ENCODE measurements at regions not wholly inside any gene's neighbourhood (a gene's known extent, or its start where the extent isn't known, plus 50 kb on each side); places are given as distances from the start of the nearest gene placed in this dataset.

- no peak for FAIRE-seq
- TF ChIP-seq POLR2A (IDR thresholded peaks at IDR 0.05; ENCODE audit: low read depth, low read length) (no peak), POLR2AphosphoS5 (IDR thresholded peaks at IDR 0.05; ENCODE audit: low read depth, low read length) (no peak), TAF1 (IDR thresholded peaks at IDR 0.05; ENCODE audit: borderline replicate concordance, low read depth, low read length) (no peak)
- no peak for DNase-seq (ENCODE audit: insufficient read length)
Measured at GRCh38 chr13:32866921-32867320, 149.3 kb upstream of the KL start.

- no peak for FAIRE-seq
Measured at GRCh38 chr13:32877491-32877890, 138.7 kb upstream of the KL start.

GRCh38 chr13:32878163-32878562, 138.1 kb upstream of the KL start:
- DNase-seq (ENCODE audit: insufficient read length): no peak
- no peak for FAIRE-seq
- TF ChIP-seq POLR2A (IDR thresholded peaks at IDR 0.05; ENCODE audit: low read depth, low read length) (no peak), TAF1 (IDR thresholded peaks at IDR 0.05; ENCODE audit: borderline replicate concordance, low read depth, low read length) (no peak), POLR2AphosphoS5 (IDR thresholded peaks at IDR 0.05; ENCODE audit: low read depth, low read length) (no peak)

More at GRCh38 chr13:32877491-32877890, 138.7 kb upstream of the KL start:
- DNase-seq (ENCODE audit: insufficient read length): no peak
- TF ChIP-seq POLR2A (IDR thresholded peaks at IDR 0.05; ENCODE audit: low read depth, low read length) (no peak), POLR2AphosphoS5 (IDR thresholded peaks at IDR 0.05; ENCODE audit: low read depth, low read length) (no peak), TAF1 (IDR thresholded peaks at IDR 0.05; ENCODE audit: borderline replicate concordance, low read depth, low read length) (no peak)

GRCh38 chr13:32880636-32881035, 135.6 kb upstream of the KL start:
- DNase-seq (ENCODE audit: insufficient read length) (no peak), FAIRE-seq (no peak)
- TF ChIP-seq POLR2AphosphoS5 (IDR thresholded peaks at IDR 0.05; ENCODE audit: low read depth, low read length) (no peak), POLR2A (IDR thresholded peaks at IDR 0.05; ENCODE audit: low read depth, low read length) (no peak), TAF1 (IDR thresholded peaks at IDR 0.05; ENCODE audit: borderline replicate concordance, low read depth, low read length) (no peak)

- DNase-seq (ENCODE audit: insufficient read length) (no peak), FAIRE-seq (no peak)
Measured at GRCh38 chr13:32881074-32881776, 135.0 kb upstream of the KL start.

GRCh38 chr13:32881777-32882145, 134.5 kb upstream of the KL start:
- FAIRE-seq: no peak
- TF ChIP-seq POLR2A (IDR thresholded peaks at IDR 0.05; ENCODE audit: low read depth, low read length): no peak
- TF ChIP-seq POLR2AphosphoS5 (IDR thresholded peaks at IDR 0.05; ENCODE audit: low read depth, low read length): no peak
- TF ChIP-seq TAF1 (IDR thresholded peaks at IDR 0.05; ENCODE audit: borderline replicate concordance, low read depth, low read length): no peak
- no peak for DNase-seq (ENCODE audit: insufficient read length)

More at GRCh38 chr13:32881074-32881776, 135.0 kb upstream of the KL start:
- TF ChIP-seq TAF1 (IDR thresholded peaks at IDR 0.05; ENCODE audit: borderline replicate concordance, low read depth, low read length): no peak
- TF ChIP-seq POLR2AphosphoS5 (IDR thresholded peaks at IDR 0.05; ENCODE audit: low read depth, low read length): no peak
- no peak for TF ChIP-seq POLR2A (IDR thresholded peaks at IDR 0.05; ENCODE audit: low read depth, low read length)

GRCh38 chr13:32882691-32883090, 133.5 kb upstream of the KL start:
- no peak for DNase-seq (ENCODE audit: insufficient read length)
- TF ChIP-seq POLR2A (IDR thresholded peaks at IDR 0.05; ENCODE audit: low read depth, low read length) (no peak), TAF1 (IDR thresholded peaks at IDR 0.05; ENCODE audit: borderline replicate concordance, low read depth, low read length) (no peak), POLR2AphosphoS5 (IDR thresholded peaks at IDR 0.05; ENCODE audit: low read depth, low read length) (no peak)
- FAIRE-seq: no peak

GRCh38 chr13:32883474-32883873, 132.7 kb upstream of the KL start:
- FAIRE-seq (no peak), DNase-seq (ENCODE audit: insufficient read length) (no peak)
- TF ChIP-seq TAF1 (IDR thresholded peaks at IDR 0.05; ENCODE audit: borderline replicate concordance, low read depth, low read length) (no peak), POLR2AphosphoS5 (IDR thresholded peaks at IDR 0.05; ENCODE audit: low read depth, low read length) (no peak), POLR2A (IDR thresholded peaks at IDR 0.05; ENCODE audit: low read depth, low read length) (no peak)

GRCh38 chr13:32887617-32888016, 128.6 kb upstream of the KL start:
- DNase-seq (ENCODE audit: insufficient read length): no peak
- TF ChIP-seq POLR2AphosphoS5 (IDR thresholded peaks at IDR 0.05; ENCODE audit: low read depth, low read length) (no peak), TAF1 (IDR thresholded peaks at IDR 0.05; ENCODE audit: borderline replicate concordance, low read depth, low read length) (no peak), POLR2A (IDR thresholded peaks at IDR 0.05; ENCODE audit: low read depth, low read length) (no peak)
- FAIRE-seq: no peak

GRCh38 chr13:32889986-32890565, 126.1 kb upstream of the KL start:
- TF ChIP-seq POLR2A (IDR thresholded peaks at IDR 0.05; ENCODE audit: low read depth, low read length) (no peak), TAF1 (IDR thresholded peaks at IDR 0.05; ENCODE audit: borderline replicate concordance, low read depth, low read length) (no peak), POLR2AphosphoS5 (IDR thresholded peaks at IDR 0.05; ENCODE audit: low read depth, low read length) (no peak)
- DNase-seq (ENCODE audit: insufficient read length) (no peak), FAIRE-seq (no peak)

GRCh38 chr13:32893176-32893575, 123.0 kb upstream of the KL start:
- no peak for TF ChIP-seq TAF1 (IDR thresholded peaks at IDR 0.05; ENCODE audit: borderline replicate concordance, low read depth, low read length)
- TF ChIP-seq POLR2A (IDR thresholded peaks at IDR 0.05; ENCODE audit: low read depth, low read length): no peak
- TF ChIP-seq POLR2AphosphoS5 (IDR thresholded peaks at IDR 0.05; ENCODE audit: low read depth, low read length): no peak
- DNase-seq (ENCODE audit: insufficient read length): no peak
- no peak for FAIRE-seq

- FAIRE-seq (no peak), DNase-seq (ENCODE audit: insufficient read length) (no peak)
- TF ChIP-seq POLR2AphosphoS5 (IDR thresholded peaks at IDR 0.05; ENCODE audit: low read depth, low read length) (no peak), POLR2A (IDR thresholded peaks at IDR 0.05; ENCODE audit: low read depth, low read length) (no peak), TAF1 (IDR thresholded peaks at IDR 0.05; ENCODE audit: borderline replicate concordance, low read depth, low read length) (no peak)
Measured at GRCh38 chr13:32894589-32895001, 121.6 kb upstream of the KL start.

Measured in GM12892 (cell line).